HFFc6 (cell line): ENCODE measurements at regions not wholly inside any gene's neighbourhood (a gene's known extent, or its start where the extent isn't known, plus 50 kb on each side); places are given as distances from the start of the nearest gene placed in this dataset.
"Not testable (repeated sequence)": the region's sequence is repeated elsewhere in the genome, so short reads cannot be mapped to it uniquely, and the experiment has no call there.

Experiments used
- DNase-seq: peaks from one replicate; pipeline ENCODE4 v3.0.0-alpha.2; 2018
- H3K27ac Mint-ChIP-seq: 2 replicates; pipeline ENCODE4 v1.8.0; 2020; ENCODE audit warnings: mild to moderate bottlenecking, mixed read lengths
- H3K27me3 Mint-ChIP-seq: 2 replicates; pipeline ENCODE4 v1.8.0; 2021; ENCODE audit warnings: mild to moderate bottlenecking, moderate library complexity, mixed read lengths; ENCODE audit not compliant: insufficient read depth
- H3K36me3 Mint-ChIP-seq: 2 replicates; pipeline ENCODE4 v1.8.0; 2021; ENCODE audit warnings: low read depth, mixed read lengths
- H3K4me1 Mint-ChIP-seq: 2 replicates; pipeline ENCODE4 v1.8.0; 2020; ENCODE audit warnings: low read depth, mixed read lengths
- H3K4me3 Mint-ChIP-seq: 2 replicates; pipeline ENCODE4 v1.8.0; 2020; ENCODE audit warnings: mild to moderate bottlenecking, moderate library complexity, mixed read lengths
- H3K9me3 Mint-ChIP-seq: 2 replicates; pipeline ENCODE4 v1.8.0; 2020; ENCODE audit warnings: mild to moderate bottlenecking, mixed read lengths
- TF ChIP-seq, protein P1 (sequence below): fragments of 200-600 bp; sonication (generic); IDR thresholded peaks from 2 replicates; pipeline ENCODE4 v1.5.0; 2021; ENCODE audit warnings: antibody characterized with exemption, mild to moderate bottlenecking

DNA sequence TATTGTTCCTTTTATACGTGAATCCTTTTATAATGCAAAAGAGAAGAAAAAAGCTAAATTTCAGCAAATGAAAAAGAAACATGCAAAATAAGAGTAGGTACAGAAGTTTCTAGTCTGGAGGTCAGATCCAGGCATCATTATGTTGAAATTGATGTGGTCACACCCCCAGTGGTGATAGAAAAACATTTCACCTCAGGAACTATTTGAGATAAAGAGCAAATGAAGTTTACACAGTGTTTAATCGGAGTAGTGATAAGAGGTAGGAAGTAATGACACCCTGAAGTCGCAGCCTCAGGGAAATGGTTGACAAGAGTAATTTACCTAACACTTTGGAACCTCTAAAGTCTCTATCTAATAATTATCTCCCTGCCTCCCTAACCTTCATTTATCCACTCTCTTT lies 536.0 kb upstream of the STEAP1 start:
- H3K27ac Mint-ChIP-seq = no peak overlapping the region
- no peak for DNase-seq
- no peaks in the 10 kb centered on the region for H3K36me3 Mint-ChIP-seq

DNA sequence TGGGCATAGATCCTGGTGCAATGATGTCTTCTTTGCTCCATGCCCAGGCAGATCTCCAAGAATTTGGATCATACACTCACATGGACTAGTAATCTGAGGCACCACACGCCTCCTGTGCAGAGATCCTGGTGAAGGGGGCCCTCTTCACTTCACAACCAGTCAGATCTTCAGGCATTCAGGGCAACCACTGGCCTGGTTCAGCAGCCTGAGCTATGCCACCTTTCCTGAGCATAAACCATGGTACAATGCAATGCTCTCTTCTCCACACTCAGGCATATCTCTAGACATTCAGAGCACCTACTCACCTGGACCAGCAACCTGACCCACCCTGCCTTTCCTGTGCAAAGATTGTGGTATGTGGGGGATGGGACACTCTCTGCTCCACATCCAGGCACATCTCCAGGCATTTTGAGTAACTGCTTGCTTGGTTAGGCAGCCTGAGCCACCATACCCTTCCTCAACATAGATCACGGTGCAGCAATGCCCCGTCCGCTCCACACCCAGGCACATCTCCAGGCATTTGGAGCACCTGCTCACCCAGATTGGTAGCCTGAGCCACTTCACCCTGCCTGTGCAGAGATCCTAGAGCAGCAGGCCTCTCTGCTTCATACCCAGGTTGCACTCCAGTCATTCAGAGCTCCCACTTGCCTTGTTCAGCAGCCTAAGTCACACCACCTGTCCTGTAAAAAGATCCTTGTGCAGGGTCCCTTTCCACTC lies 532.2 kb upstream of the STEAP1 start:
- Mint-ChIP-seq H3K36me3 (no peaks in the 10 kb centered on the region), H3K27ac (no peak overlapping the region), H3K27me3 (0 out of 2 replicates have a peak, but pooled peaks cover 3% of the 10 kb centered on the region), H3K9me3 (peaks cover 31% of the 10 kb centered on the region), H3K4me3 (no peak overlapping the region), H3K4me1 (no peaks in the 10 kb centered on the region)
- TF ChIP-seq, protein P1, sequence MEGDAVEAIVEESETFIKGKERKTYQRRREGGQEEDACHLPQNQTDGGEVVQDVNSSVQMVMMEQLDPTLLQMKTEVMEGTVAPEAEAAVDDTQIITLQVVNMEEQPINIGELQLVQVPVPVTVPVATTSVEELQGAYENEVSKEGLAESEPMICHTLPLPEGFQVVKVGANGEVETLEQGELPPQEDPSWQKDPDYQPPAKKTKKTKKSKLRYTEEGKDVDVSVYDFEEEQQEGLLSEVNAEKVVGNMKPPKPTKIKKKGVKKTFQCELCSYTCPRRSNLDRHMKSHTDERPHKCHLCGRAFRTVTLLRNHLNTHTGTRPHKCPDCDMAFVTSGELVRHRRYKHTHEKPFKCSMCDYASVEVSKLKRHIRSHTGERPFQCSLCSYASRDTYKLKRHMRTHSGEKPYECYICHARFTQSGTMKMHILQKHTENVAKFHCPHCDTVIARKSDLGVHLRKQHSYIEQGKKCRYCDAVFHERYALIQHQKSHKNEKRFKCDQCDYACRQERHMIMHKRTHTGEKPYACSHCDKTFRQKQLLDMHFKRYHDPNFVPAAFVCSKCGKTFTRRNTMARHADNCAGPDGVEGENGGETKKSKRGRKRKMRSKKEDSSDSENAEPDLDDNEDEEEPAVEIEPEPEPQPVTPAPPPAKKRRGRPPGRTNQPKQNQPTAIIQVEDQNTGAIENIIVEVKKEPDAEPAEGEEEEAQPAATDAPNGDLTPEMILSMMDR = no peak
- no peak for DNase-seq

More for the DNA sequence above, 536.0 kb upstream of the STEAP1 start:
- H3K4me3 Mint-ChIP-seq = no peak overlapping the region
- TF ChIP-seq, protein P1 = no peak
- no peaks in the 10 kb centered on the region for H3K4me1 Mint-ChIP-seq
- H3K27me3 Mint-ChIP-seq = no peaks in the 10 kb centered on the region; the same call in 1 of the 2 replicates
- peaks cover 25% of the 10 kb centered on the region for H3K9me3 Mint-ChIP-seq

DNA sequence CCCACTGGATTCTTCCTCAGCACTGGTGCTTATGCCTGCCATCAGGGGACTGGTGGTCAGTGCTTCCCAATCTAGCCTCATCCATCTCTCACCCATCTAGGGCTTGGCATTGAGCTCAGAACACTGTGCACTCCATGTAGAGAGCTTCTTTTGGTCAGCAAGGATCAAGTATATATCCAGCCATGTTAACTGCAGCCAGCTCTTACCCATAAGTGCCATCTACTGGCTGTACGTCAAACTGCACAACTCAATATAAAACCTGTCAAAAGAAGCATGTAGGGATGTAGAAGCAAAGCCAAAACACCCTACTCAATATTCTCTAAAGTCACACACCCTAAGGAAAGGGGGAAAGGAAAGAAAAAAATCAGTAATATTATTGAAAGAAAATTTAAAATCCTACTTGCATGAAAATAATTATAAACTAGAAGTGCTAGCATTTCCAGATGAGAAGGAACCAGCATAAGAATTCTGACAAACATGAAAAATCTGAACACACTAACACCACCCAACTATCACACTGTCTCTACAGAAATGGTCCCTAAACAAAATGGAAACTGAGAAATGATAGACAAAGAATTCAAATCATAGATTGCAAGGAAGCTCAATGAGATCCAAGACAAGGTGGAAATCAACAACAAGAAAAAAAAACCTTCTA lies 531.1 kb upstream of the STEAP1 start:
- no peaks in the 10 kb centered on the region for H3K4me1 Mint-ChIP-seq
- TF ChIP-seq, protein P1 = peak; percentile 66; the same call in 1 of the 2 replicates
- no peak overlapping the region for H3K27ac Mint-ChIP-seq
- 0 out of 2 replicates have a peak, but pooled peaks cover 3% of the 10 kb centered on the region for H3K27me3 Mint-ChIP-seq
- H3K36me3 Mint-ChIP-seq = no peaks in the 10 kb centered on the region
- H3K4me3 Mint-ChIP-seq = no peak overlapping the region
- peaks cover 31% of the 10 kb centered on the region for H3K9me3 Mint-ChIP-seq
- DNase-seq = peak; percentile 4

DNA sequence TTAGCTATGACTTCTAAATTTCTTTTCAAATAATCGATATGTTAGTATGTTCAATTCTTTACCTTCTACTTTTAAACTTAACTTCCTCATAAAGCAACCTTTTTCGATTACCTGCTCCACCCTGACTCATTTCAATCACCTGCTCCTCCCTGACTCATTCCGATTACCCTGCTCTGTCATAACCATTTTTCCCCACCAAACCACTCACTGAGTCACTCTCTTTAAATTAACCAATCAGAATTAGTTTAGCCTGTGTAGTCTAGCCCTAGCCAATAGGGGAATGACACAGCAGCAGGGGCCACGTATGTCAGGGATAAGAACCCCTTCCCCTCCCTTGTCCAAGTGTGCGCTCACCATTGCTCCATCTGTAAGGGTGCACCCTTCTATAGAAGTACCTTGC lies 530.1 kb upstream of the STEAP1 start:
- H3K4me3 Mint-ChIP-seq, DNase-seq, H3K4me1 Mint-ChIP-seq: not testable (repeated sequence)

DNA sequence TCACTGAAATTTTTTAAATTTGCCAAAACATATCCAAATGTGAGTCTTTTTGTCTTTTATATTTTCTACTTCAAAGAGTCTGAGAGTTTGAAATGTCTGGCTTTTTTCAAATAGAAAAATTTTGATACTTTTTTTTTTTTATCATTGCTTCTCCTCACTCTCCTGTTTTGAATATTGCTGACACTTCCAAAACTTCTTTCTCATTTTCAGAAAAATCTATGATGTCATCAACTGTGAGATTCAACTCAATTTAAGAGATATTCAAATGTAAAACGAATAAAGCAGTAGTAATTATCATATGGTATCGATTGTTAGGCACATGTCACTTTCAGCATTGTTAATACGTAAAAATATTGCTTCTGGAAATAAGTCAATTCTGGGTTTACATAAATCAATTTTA lies 505.8 kb upstream of the STEAP1 start:
- no peaks in the 10 kb centered on the region for H3K4me1 Mint-ChIP-seq
- H3K4me3 Mint-ChIP-seq = no peak overlapping the region
- DNase-seq = no peak
- TF ChIP-seq, protein P1 = no peak
- no peaks in the 10 kb centered on the region for H3K36me3 Mint-ChIP-seq
- H3K9me3 Mint-ChIP-seq = peaks cover 16% of the 10 kb centered on the region; the same call in 1 of the 2 replicates
- H3K27ac Mint-ChIP-seq = no peak overlapping the region
- H3K27me3 Mint-ChIP-seq = no peaks in the 10 kb centered on the region

More for the DNA sequence above, 530.1 kb upstream of the STEAP1 start:
- not testable (repeated sequence) for H3K27ac Mint-ChIP-seq, H3K36me3 Mint-ChIP-seq, H3K27me3 Mint-ChIP-seq
- H3K9me3 Mint-ChIP-seq = peaks cover 33% of the 10 kb centered on the region

DNA sequence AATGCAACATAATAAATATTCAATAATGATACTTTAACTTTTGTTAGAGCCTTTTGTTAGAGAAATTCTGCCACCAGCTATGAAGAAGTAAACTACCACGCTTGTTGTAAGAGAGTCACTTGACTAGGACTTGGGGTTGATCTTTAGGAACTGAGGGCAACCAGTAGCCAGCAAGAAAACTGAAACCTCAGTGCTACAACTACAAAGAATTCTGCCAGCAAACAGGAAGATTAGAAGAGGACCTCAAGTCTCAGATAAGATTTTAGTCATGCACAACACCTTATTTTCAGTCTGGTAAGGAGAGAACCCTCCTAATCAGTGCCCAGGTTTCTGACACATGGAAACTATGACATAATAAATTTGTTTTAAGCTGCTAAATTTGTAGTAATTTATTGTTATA lies 498.3 kb upstream of the STEAP1 start:
- no peak overlapping the region for H3K27ac Mint-ChIP-seq
- H3K4me3 Mint-ChIP-seq = no peak overlapping the region
- H3K36me3 Mint-ChIP-seq = no peaks in the 10 kb centered on the region
- H3K9me3 Mint-ChIP-seq = peaks cover 33% of the 10 kb centered on the region
- H3K4me1 Mint-ChIP-seq = no peaks in the 10 kb centered on the region
- TF ChIP-seq, protein P1 = no peak
- H3K27me3 Mint-ChIP-seq = no peaks in the 10 kb centered on the region
- DNase-seq = no peak
